Peyer's patch (tissue), 4 donors: ENCODE measurements at regions not wholly inside any gene's neighbourhood (a gene's known extent, or its start where the extent isn't known, plus 50 kb on each side); places are given as distances from the start of the nearest gene placed in this dataset.

Experiments
- DNase-seq, 3 donors: peaks; one replicate each; pipeline ENCODE4 v3.0.0-alpha.2; 2017 to 2019
- H3K27ac ChIP-seq, 4 donors: fragments of 200-600 bp; sonication (generic); one replicate each; pipeline ENCODE4 v1.5.1; 2016 to 2019
- H3K27me3 ChIP-seq, 2 donors: fragments of 200-600 bp; sonication (generic); one replicate each; pipeline ENCODE4 v1.5.1; 2019
- H3K36me3 ChIP-seq, 3 donors: fragments of 200-600 bp; sonication (generic); one replicate each; pipeline ENCODE4 v1.5.1; 2016 to 2019
- H3K4me1 ChIP-seq, 4 donors: fragments of 200-600 bp; sonication (generic); one replicate each; pipeline ENCODE4 v1.5.1; 2016 to 2019
- H3K4me3 ChIP-seq, 4 donors: fragments of 200-600 bp; sonication (generic); 1 replicate in 3 of 4; 2 replicates in 1 of 4; pipeline ENCODE4 v1.5.1; 2016 to 2019; ENCODE audit warnings: mild to moderate bottlenecking in 1 of 4
- H3K9me3 ChIP-seq, 4 donors: fragments of 200-600 bp; sonication (generic); one replicate each; pipeline ENCODE4 v1.5.1; 2016 to 2019; ENCODE audit warnings: mild to moderate bottlenecking in 1 of 4
- CTCF ChIP-seq, 6 experiments: fragments of 450-650 bp in 4 of 6; fragments of 200-600 bp in 2 of 6; sonication (generic) in 1 of 6; IDR thresholded peaks; one replicate each; pipeline ENCODE4 v1.5.1; 2017 to 2019; ENCODE audit warnings: antibody characterized with exemption in 6 of 6, mild to moderate bottlenecking in 3 of 6, moderate library complexity in 1 of 6
- POLR2A ChIP-seq, 2 donors: fragments of 450-650 bp; IDR thresholded peaks; one replicate each; pipeline ENCODE4 v1.5.1; 2017; ENCODE audit warnings: antibody characterized with exemption in 2 of 2, mild to moderate bottlenecking in 2 of 2, moderate library complexity in 2 of 2

GRCh38 chr5:66333192-66333591, 189.1 kb downstream of the SREK1 start:
- no peak for DNase-seq
- H3K36me3 ChIP-seq, result no peaks in the 10 kb centered on the region
- H3K27me3 ChIP-seq, result no peaks in the 10 kb centered on the region
- H3K9me3 ChIP-seq, result no peaks in the 10 kb centered on the region
- TF ChIP-seq POLR2A (IDR thresholded peaks at IDR 0.05), result no peak
- TF ChIP-seq CTCF (IDR thresholded peaks at IDR 0.05), result no peak
- no peaks in the 10 kb centered on the region for H3K4me1 ChIP-seq
- H3K27ac ChIP-seq, result no peak overlapping the region
- H3K4me3 ChIP-seq, result no peak overlapping the region

- H3K9me3 ChIP-seq, result no peaks in the 10 kb centered on the region
- TF ChIP-seq POLR2A (IDR thresholded peaks at IDR 0.05) (no peak), CTCF (IDR thresholded peaks at IDR 0.05) (no peak)
- no peaks in the 10 kb centered on the region for H3K4me1 ChIP-seq
- no peaks in the 10 kb centered on the region for H3K27me3 ChIP-seq
- H3K27ac ChIP-seq, result no peak overlapping the region
- no peak overlapping the region for H3K4me3 ChIP-seq
- no peak for DNase-seq
- no peaks in the 10 kb centered on the region for H3K36me3 ChIP-seq
Measured at GRCh38 chr5:66337626-66338226, 193.6 kb downstream of the SREK1 start.

GRCh38 chr5:66338828-66339227, 194.7 kb downstream of the SREK1 start:
- H3K27ac ChIP-seq, result no peak overlapping the region
- TF ChIP-seq CTCF (IDR thresholded peaks at IDR 0.05) (no peak), POLR2A (IDR thresholded peaks at IDR 0.05) (no peak)
- no peaks in the 10 kb centered on the region for H3K36me3 ChIP-seq
- no peaks in the 10 kb centered on the region for H3K4me1 ChIP-seq
- no peak for DNase-seq
- no peak overlapping the region for H3K4me3 ChIP-seq
- no peaks in the 10 kb centered on the region for H3K27me3 ChIP-seq
- H3K9me3 ChIP-seq, result no peaks in the 10 kb centered on the region

- Histone ChIP-seq H3K27ac (no peak overlapping the region), H3K4me3 (no peak overlapping the region), H3K4me1 (no peaks in the 10 kb centered on the region), H3K27me3 (no peaks in the 10 kb centered on the region), H3K36me3 (no peaks in the 10 kb centered on the region), H3K9me3 (no peaks in the 10 kb centered on the region)
- DNase-seq, result no peak
- TF ChIP-seq CTCF (IDR thresholded peaks at IDR 0.05) (no peak), POLR2A (IDR thresholded peaks at IDR 0.05) (no peak)
Measured at GRCh38 chr5:66339896-66340295, 195.8 kb downstream of the SREK1 start.

GRCh38 chr5:66340786-66341185, 196.7 kb downstream of the SREK1 start:
- no peaks in the 10 kb centered on the region for H3K4me1 ChIP-seq
- H3K9me3 ChIP-seq, result no peaks in the 10 kb centered on the region
- H3K4me3 ChIP-seq, result no peak overlapping the region
- TF ChIP-seq CTCF (IDR thresholded peaks at IDR 0.05), result no peak
- no peak for TF ChIP-seq POLR2A (IDR thresholded peaks at IDR 0.05)
- no peak for DNase-seq
- no peaks in the 10 kb centered on the region for H3K27me3 ChIP-seq
- no peak overlapping the region for H3K27ac ChIP-seq
- H3K36me3 ChIP-seq, result no peaks in the 10 kb centered on the region

- H3K4me3 ChIP-seq, result no peak overlapping the region
- H3K36me3 ChIP-seq, result no peaks in the 10 kb centered on the region
- DNase-seq, result no peak
- no peaks in the 10 kb centered on the region for H3K4me1 ChIP-seq
- H3K27ac ChIP-seq, result no peak overlapping the region
- no peaks in the 10 kb centered on the region for H3K9me3 ChIP-seq
- H3K27me3 ChIP-seq, result no peaks in the 10 kb centered on the region
- TF ChIP-seq CTCF (IDR thresholded peaks at IDR 0.05) (no peak), POLR2A (IDR thresholded peaks at IDR 0.05) (no peak)
Measured at GRCh38 chr5:66342341-66342880, 198.3 kb downstream of the SREK1 start.
